ENCODE measurements at regions not wholly inside any gene's neighbourhood (a gene's known extent, or its start where the extent isn't known, plus 50 kb on each side); places are given as distances from the start of the nearest gene placed in this dataset.

DNA sequence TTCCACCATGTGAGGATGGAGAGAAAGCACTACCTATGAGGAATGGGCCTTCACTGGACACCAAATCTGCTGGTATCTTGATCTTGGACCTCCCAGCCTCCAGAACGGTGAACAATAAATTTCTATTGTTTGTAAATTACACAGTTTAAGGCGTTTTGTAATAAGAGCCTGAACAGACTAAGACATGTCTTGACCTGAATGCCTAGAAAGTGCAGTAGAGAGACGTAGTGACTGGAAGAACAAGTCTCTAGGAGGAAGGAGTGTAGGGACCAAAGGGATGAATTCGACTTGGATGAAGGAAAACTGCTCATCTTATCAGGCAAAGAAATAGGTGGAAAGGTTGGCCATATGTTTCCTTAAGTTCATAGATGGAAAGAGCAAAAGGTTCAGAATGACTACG is 309.8 kb upstream of the RGMB start:
- no peaks in the 10 kb centered on the region for H3K36me3 ChIP-seq (ENCODE audit: insufficient read depth, low read length)
- H2AFZ ChIP-seq (ENCODE audit: low read length): no peak overlapping the region
- no peaks in the 10 kb centered on the region for H3F3A ChIP-seq (ENCODE audit: insufficient read depth, low read length)
- H3K4me1 ChIP-seq (ENCODE audit: insufficient read depth, low read length, severe bottlenecking): no peaks in the 10 kb centered on the region
- TF ChIP-seq EZH2 (IDR thresholded peaks at IDR 0.05; ENCODE audit: borderline replicate concordance, low read length): no peak
- TF ChIP-seq, protein P1, sequence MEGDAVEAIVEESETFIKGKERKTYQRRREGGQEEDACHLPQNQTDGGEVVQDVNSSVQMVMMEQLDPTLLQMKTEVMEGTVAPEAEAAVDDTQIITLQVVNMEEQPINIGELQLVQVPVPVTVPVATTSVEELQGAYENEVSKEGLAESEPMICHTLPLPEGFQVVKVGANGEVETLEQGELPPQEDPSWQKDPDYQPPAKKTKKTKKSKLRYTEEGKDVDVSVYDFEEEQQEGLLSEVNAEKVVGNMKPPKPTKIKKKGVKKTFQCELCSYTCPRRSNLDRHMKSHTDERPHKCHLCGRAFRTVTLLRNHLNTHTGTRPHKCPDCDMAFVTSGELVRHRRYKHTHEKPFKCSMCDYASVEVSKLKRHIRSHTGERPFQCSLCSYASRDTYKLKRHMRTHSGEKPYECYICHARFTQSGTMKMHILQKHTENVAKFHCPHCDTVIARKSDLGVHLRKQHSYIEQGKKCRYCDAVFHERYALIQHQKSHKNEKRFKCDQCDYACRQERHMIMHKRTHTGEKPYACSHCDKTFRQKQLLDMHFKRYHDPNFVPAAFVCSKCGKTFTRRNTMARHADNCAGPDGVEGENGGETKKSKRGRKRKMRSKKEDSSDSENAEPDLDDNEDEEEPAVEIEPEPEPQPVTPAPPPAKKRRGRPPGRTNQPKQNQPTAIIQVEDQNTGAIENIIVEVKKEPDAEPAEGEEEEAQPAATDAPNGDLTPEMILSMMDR (IDR thresholded peaks at IDR 0.05; ENCODE audit: low read length): no peak
- no peak overlapping the region for H3K4me2 ChIP-seq (ENCODE audit: low read length)
- no peak overlapping the region for H3K4me3 ChIP-seq (ENCODE audit: low read depth, low read length, poor library complexity, severe bottlenecking)
- no peaks in the 10 kb centered on the region for H3K27me3 ChIP-seq (ENCODE audit: insufficient read depth, low read length)
- no peaks in the 10 kb centered on the region for H4K20me1 ChIP-seq (ENCODE audit: insufficient read depth, low read length)
- H3K9ac ChIP-seq (ENCODE audit: low read length): no peak overlapping the region
- H3K9me2 ChIP-seq (ENCODE audit: low read depth, low read length): no peaks in the 10 kb centered on the region
- H3K9me3 ChIP-seq (ENCODE audit: low read length): no peaks in the 10 kb centered on the region
- no peak overlapping the region for H3K27ac ChIP-seq (ENCODE audit: low read depth, low read length, poor library complexity, severe bottlenecking)
- no peaks in the 10 kb centered on the region for H3K79me2 ChIP-seq (ENCODE audit: insufficient read depth, low read length)

DNA sequence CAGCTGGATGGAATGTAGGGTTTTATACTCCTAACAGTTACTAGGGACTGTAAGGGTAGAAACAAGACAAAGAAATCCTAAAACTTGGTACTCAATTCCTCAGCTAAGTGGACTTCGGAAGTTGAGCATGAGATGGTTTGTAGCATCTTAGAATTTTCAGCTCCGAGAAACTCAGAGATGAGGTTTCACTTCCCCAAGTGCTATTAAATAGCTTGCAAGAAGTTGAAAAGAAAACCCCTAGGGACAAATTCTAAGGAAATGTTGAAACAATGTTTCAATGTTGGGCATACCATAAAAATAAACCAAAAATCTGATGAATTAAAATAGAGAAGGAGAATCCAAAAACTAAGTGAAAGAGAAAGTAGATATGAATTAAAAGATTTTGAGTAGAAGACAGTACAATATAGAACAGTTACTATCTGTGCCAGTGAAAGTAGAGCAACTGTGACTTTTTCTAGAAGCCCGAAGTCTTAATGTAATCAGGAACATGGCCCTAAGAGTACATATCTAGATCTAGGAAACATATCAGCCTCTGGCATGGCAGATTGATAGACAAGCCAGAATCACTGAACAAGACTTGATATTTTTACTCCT is 308.6 kb upstream of the RGMB start:
- TF ChIP-seq, protein P1 (IDR thresholded peaks at IDR 0.05; ENCODE audit: low read length): no peak
- no peak for TF ChIP-seq EZH2 (IDR thresholded peaks at IDR 0.05; ENCODE audit: borderline replicate concordance, low read length)

DNA sequence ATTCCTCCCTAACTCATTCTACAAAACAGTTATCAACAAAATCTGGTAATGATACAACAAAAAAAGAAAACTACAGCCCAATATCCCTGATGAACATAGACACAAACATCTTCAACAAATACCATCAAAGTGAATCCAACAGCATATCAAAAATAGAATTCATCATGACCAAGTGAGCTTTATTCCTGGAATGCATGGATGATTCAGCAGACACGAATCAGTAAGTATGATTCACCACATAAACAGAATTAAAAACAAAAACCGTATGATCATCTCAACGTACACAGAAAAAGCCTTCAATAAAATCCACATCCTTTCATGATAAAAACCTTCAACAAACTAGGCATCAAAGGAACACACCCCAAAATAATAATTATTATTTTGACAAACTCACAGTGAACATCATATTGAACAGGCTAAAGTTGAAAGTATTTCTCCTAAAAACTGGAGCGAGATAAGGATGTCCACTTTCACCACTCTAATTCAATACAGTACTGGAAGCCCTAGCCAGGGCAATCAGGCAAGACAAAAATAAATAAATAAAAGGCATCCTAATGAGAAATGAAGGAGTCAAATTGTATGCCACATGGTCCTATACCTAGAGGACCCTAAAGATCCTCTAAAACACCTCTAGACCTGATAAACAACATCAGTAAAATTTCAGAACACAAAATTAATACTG is 305.1 kb upstream of the RGMB start:
- H3K4me3 ChIP-seq (ENCODE audit: low read depth, low read length, poor library complexity, severe bottlenecking): no peak overlapping the region
- H3K27me3 ChIP-seq (ENCODE audit: insufficient read depth, low read length): no peaks in the 10 kb centered on the region
- H3K9me3 ChIP-seq (ENCODE audit: low read length): no peaks in the 10 kb centered on the region
- H3K9ac ChIP-seq (ENCODE audit: low read length): no peak overlapping the region
- no peaks in the 10 kb centered on the region for H3K79me2 ChIP-seq (ENCODE audit: insufficient read depth, low read length)
- no peaks in the 10 kb centered on the region for H3K9me2 ChIP-seq (ENCODE audit: low read depth, low read length)
- no peak overlapping the region for H3K4me2 ChIP-seq (ENCODE audit: low read length)
- H3K4me1 ChIP-seq (ENCODE audit: insufficient read depth, low read length, severe bottlenecking): no peaks in the 10 kb centered on the region
- H3K36me3 ChIP-seq (ENCODE audit: insufficient read depth, low read length): no peaks in the 10 kb centered on the region
- H2AFZ ChIP-seq (ENCODE audit: low read length): no peak overlapping the region
- H4K20me1 ChIP-seq (ENCODE audit: insufficient read depth, low read length): no peaks in the 10 kb centered on the region
- no peak for TF ChIP-seq EZH2 (IDR thresholded peaks at IDR 0.05; ENCODE audit: borderline replicate concordance, low read length)
- TF ChIP-seq, protein P1 (IDR thresholded peaks at IDR 0.05; ENCODE audit: low read length): no peak
- no peaks in the 10 kb centered on the region for H3F3A ChIP-seq (ENCODE audit: insufficient read depth, low read length)
- H3K27ac ChIP-seq (ENCODE audit: low read depth, low read length, poor library complexity, severe bottlenecking): no peak overlapping the region

More for the DNA sequence above, 308.6 kb upstream of the RGMB start:
- H3K4me3 ChIP-seq (ENCODE audit: low read depth, low read length, poor library complexity, severe bottlenecking): no peak overlapping the region
- no peaks in the 10 kb centered on the region for H3K9me3 ChIP-seq (ENCODE audit: low read length)
- no peaks in the 10 kb centered on the region for H3K4me1 ChIP-seq (ENCODE audit: insufficient read depth, low read length, severe bottlenecking)
- H2AFZ ChIP-seq (ENCODE audit: low read length): no peak overlapping the region
- no peaks in the 10 kb centered on the region for H3K36me3 ChIP-seq (ENCODE audit: insufficient read depth, low read length)
- H3K9me2 ChIP-seq (ENCODE audit: low read depth, low read length): no peaks in the 10 kb centered on the region
- no peaks in the 10 kb centered on the region for H4K20me1 ChIP-seq (ENCODE audit: insufficient read depth, low read length)
- no peak overlapping the region for H3K4me2 ChIP-seq (ENCODE audit: low read length)
- H3K27ac ChIP-seq (ENCODE audit: low read depth, low read length, poor library complexity, severe bottlenecking): no peak overlapping the region
- no peaks in the 10 kb centered on the region for H3K79me2 ChIP-seq (ENCODE audit: insufficient read depth, low read length)
- H3F3A ChIP-seq (ENCODE audit: insufficient read depth, low read length): no peaks in the 10 kb centered on the region
- H3K27me3 ChIP-seq (ENCODE audit: insufficient read depth, low read length): no peaks in the 10 kb centered on the region
- H3K9ac ChIP-seq (ENCODE audit: low read length): no peak overlapping the region

Measured in OCI-LY1 (cell line).